ENCODE measurements at regions not wholly inside any gene's neighbourhood (a gene's known extent, or its start where the extent isn't known, plus 50 kb on each side); places are given as distances from the start of the nearest gene placed in this dataset.

DNA sequence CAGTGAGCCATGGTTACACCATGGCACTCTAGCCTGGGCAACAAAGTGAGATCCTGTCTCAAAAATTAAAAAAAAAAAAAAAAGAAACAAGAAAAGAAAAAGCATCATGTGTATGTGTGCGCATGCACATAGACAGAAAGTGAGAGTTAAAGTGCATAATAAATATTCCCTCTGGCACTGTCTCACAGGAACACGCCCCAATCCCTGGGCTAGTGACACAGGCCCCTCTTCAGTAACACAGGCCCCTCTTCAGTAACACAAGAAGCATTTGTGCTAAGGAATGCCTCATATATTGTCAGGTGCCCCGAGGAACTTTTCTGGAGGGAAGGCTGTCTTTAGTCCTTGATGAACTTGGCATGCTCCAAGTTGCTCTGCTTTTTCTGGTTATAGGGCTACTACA lies 57.5 kb downstream of the RPL27A start:
- POLR2A ChIA-PET = no interaction called here
- H3K27me3 Mint-ChIP-seq (ENCODE audit: low read depth) = peaks cover 2% of the 10 kb centered on the region
- DNase-seq (no peak), ATAC-seq (no peak)
- H3K9me3 Mint-ChIP-seq (ENCODE audit: insufficient read depth) = no peaks in the 10 kb centered on the region
- no peak overlapping the region for H3K4me3 Mint-ChIP-seq
- no peaks in the 10 kb centered on the region for H3K36me3 Mint-ChIP-seq (ENCODE audit: low read depth)
- CTCF ChIA-PET = no interaction called here
- no peaks in the 10 kb centered on the region for H3K4me1 Mint-ChIP-seq (ENCODE audit: low read depth)
- H3K27ac Mint-ChIP-seq = no peak overlapping the region

DNA sequence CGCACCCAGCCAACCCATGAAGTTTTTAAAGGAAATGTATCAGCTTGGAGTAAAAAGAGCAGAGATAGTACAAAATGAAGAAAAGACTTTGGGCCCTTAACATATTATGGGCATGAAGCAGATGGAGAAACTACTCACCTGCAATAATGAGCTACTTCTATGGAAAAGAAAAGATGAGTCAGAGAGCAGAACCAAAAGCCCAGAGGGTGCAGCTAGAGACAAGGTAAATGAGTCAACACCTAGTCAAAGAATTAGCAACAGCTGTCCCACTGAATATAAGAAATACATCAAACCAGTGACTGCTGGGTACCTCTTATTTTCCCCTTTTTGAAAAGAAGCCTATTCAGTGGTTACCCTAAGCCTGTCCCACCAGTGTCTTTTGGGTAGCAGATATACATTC lies 61.8 kb downstream of the RPL27A start:
- Mint-ChIP-seq H3K4me3 (no peak overlapping the region), H3K4me1 (ENCODE audit: low read depth) (no peaks in the 10 kb centered on the region)
- ATAC-seq = no peak

DNA sequence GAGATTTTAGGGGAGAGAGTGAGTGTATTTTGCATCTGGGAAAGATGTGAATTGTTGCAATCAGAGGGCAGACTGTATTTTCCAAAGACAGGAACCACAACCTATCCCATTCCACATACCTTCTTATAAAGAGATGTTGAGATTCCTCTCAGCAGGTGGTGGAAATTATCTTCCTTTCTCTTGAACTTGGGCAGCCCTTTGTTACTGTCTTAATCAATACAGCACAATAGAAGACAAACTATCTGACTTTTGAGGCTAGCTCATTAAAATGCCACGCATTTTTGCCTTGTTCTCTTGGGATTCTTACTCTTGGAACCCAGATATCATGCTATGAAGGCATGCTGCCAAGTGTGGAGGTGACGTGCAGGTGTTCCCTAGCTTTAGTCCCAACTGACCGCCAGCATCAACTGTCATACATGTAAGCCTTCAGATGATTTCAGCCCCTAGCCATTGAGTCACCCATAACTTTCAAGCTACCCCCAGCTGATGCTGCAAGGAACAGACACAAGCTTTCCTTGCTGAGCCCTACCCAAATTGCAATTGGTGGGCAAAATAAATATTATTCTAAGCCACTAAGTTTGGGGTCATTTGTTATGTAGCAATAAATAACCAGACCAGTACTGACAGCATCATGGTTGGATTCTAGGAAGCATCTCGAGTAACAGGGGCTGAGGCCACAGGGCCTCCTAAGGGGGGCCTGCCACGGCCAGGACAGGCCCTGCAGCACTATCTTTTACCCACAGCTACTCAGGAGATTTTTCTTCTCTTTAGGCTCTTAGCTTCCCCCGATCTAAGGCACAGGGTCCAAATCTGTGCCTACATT lies 63.0 kb downstream of the RPL27A start:
- Mint-ChIP-seq H3K4me3 (no peak overlapping the region), H3K4me1 (ENCODE audit: low read depth) (no peaks in the 10 kb centered on the region), H3K9me3 (ENCODE audit: insufficient read depth) (no peaks in the 10 kb centered on the region), H3K36me3 (ENCODE audit: low read depth) (no peaks in the 10 kb centered on the region), H3K27ac (no peak overlapping the region), H3K27me3 (ENCODE audit: low read depth) (peaks cover 18% of the 10 kb centered on the region)
- ChIA-PET CTCF (interaction anchor here (1.0 kb wide), 1 partner anchor 50 kb away, joined by 3 read pairs; no protein-coding TSS in a partner anchor), POLR2A (no interaction called here)
- DNase-seq (no peak), ATAC-seq (no peak)

More for the DNA sequence above, 61.8 kb downstream of the RPL27A start:
- POLR2A ChIA-PET = no interaction called here
- Mint-ChIP-seq H3K27ac (no peak overlapping the region), H3K9me3 (ENCODE audit: insufficient read depth) (no peaks in the 10 kb centered on the region), H3K36me3 (ENCODE audit: low read depth) (no peaks in the 10 kb centered on the region), H3K27me3 (ENCODE audit: low read depth) (peaks cover 17% of the 10 kb centered on the region)
- CTCF ChIA-PET = no interaction called here
- DNase-seq = no peak

DNA sequence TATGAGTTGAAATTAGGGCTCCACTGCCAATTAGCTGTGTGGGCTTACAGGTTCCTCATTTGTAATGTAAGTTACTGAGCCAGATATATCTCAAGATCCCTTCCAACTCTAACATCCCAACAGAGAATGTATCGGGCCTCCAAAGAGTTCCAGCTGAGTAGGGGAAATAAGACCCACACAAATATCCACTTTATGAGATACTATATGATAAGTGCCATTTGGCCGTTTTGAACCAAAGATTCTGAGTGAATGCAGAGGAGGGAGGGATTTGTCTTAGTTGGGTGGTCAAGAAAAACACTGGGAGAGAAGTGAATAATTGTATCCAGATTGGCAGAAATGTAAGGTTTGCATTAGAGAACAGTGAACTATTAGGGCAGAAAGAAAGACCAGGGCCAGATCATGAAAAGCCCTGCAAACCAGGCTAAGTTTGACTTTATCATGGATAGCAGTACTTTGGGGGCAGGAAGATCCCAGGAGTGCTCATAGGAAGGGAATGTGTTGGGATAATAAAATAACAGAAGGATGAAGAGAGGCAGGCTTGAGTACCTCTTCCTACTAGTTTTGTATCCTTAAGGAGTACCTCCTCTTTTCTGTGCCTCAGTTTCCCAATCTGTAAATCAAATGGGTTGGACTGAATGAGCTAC lies 63.9 kb downstream of the RPL27A start:
- ChIA-PET POLR2A (no interaction called here), CTCF (no interaction called here)
- no peak for DNase-seq
- Mint-ChIP-seq H3K36me3 (ENCODE audit: low read depth) (no peaks in the 10 kb centered on the region), H3K4me3 (no peak overlapping the region), H3K27me3 (ENCODE audit: low read depth) (peaks cover 18% of the 10 kb centered on the region), H3K9me3 (ENCODE audit: insufficient read depth) (no peaks in the 10 kb centered on the region), H3K4me1 (ENCODE audit: low read depth) (no peaks in the 10 kb centered on the region), H3K27ac (no peak overlapping the region)
- ATAC-seq = no peak

DNA sequence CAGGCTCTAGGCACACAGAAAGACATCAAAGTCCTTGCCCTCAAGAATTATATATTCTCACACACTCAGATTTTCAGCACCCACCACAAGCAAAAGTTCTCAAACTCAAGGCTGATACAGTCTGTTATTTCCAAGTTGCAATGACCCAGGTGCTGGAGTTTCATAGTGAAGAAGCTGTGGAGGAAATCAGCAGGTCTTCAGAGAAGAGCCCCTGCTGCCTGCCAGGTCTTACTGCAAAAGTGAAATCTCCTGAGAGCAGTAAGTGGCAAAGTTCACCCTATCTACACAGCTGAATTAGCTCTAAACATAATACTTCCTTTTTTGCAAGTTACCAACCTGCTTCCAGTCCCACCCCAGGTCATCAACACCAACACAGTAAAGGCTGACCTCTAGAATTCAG lies 64.6 kb downstream of the RPL27A start:
- POLR2A ChIA-PET = interaction anchor here (0.7 kb wide), 1 partner anchor 213 kb away, joined by 3 read pairs; no protein-coding TSS in a partner anchor
- Mint-ChIP-seq H3K27me3 (ENCODE audit: low read depth) (peaks cover 20% of the 10 kb centered on the region), H3K4me1 (ENCODE audit: low read depth) (no peaks in the 10 kb centered on the region), H3K9me3 (ENCODE audit: insufficient read depth) (no peaks in the 10 kb centered on the region), H3K27ac (no peak overlapping the region), H3K4me3 (no peak overlapping the region), H3K36me3 (ENCODE audit: low read depth) (no peaks in the 10 kb centered on the region)
- ATAC-seq (no peak), DNase-seq (no peak)
- CTCF ChIA-PET = no interaction called here

DNA sequence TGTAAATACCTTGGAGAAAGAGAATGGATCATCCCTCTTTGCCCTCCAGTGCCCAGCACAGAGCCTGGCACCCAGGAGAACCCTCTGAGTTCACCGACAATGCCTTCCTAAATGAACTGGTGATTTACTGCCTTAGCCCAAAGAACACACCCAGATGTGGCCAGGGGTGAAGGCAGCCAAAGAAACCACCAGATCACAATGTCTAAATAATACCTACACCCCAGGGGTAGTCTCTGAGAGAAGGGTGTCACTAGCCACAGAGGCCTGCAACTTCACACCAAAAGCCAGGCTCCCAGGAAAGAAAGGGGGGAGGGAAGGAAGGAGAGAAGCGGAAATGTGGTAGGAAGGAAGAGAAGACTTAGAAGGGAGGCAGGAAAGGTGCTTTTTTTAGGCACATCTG lies 65.7 kb downstream of the RPL27A start:
- no peak overlapping the region for H3K27ac Mint-ChIP-seq
- peaks cover 20% of the 10 kb centered on the region for H3K27me3 Mint-ChIP-seq (ENCODE audit: low read depth)
- ATAC-seq (no peak), DNase-seq (no peak)
- no peak overlapping the region for H3K4me3 Mint-ChIP-seq
- ChIA-PET CTCF (no interaction called here), POLR2A (no interaction called here)
- no peaks in the 10 kb centered on the region for H3K9me3 Mint-ChIP-seq (ENCODE audit: insufficient read depth)
- no peaks in the 10 kb centered on the region for H3K36me3 Mint-ChIP-seq (ENCODE audit: low read depth)
- H3K4me1 Mint-ChIP-seq (ENCODE audit: low read depth) = no peaks in the 10 kb centered on the region

DNA sequence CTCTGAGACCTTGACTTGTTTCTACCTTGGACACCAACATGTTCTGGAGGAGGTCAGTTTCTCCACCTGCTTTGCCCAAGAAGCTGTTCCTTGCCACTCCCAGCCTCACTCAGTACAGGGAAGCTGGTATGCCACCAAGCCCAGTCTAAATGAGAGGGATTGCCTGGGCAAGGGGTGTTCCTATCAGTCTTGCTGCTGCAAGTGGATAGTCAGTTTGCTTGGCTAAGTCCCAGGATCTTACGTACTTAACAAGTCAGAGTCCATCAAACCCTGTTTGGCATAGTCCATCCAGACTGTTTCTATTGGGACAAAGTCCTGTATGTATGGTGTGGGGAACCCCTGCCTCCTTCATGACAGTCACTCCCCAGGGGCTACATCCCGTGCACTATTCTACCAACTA lies 66.6 kb downstream of the RPL27A start:
- DNase-seq (no peak), ATAC-seq (no peak)
- Mint-ChIP-seq H3K4me3 (no peak overlapping the region), H3K9me3 (ENCODE audit: insufficient read depth) (no peaks in the 10 kb centered on the region), H3K4me1 (ENCODE audit: low read depth) (no peaks in the 10 kb centered on the region), H3K36me3 (ENCODE audit: low read depth) (no peaks in the 10 kb centered on the region), H3K27ac (no peak overlapping the region), H3K27me3 (ENCODE audit: low read depth) (peaks cover 23% of the 10 kb centered on the region)
- CTCF ChIA-PET = no interaction called here
- POLR2A ChIA-PET = no interaction called here

DNA sequence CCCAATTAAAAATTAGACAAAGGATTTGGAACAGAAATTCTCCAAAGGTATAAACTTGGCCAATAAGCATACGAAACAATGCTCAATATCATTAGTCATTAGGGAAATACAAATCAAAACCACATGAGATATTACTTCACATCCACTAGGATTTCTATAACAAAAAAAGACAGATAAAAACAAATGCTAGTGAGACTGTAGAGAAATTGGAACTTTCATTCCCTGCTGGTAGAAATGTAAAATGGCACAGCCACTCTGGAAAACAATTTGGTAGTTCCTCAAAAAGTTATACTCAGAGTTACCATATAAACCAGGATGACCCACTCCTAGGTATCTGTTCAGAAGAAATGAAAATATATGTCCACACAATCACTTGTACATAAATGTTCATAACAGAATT lies 71.6 kb downstream of the RPL27A start:
- no peaks in the 10 kb centered on the region for H3K4me1 Mint-ChIP-seq (ENCODE audit: low read depth)
- no peaks in the 10 kb centered on the region for H3K9me3 Mint-ChIP-seq (ENCODE audit: insufficient read depth)
- POLR2A ChIA-PET = no interaction called here
- H3K36me3 Mint-ChIP-seq (ENCODE audit: low read depth) = no peaks in the 10 kb centered on the region
- no peak overlapping the region for H3K27ac Mint-ChIP-seq
- CTCF ChIA-PET = no interaction called here
- peaks cover 17% of the 10 kb centered on the region for H3K27me3 Mint-ChIP-seq (ENCODE audit: low read depth)
- no peak overlapping the region for H3K4me3 Mint-ChIP-seq
- ATAC-seq = no peak
- DNase-seq = no peak

DNA sequence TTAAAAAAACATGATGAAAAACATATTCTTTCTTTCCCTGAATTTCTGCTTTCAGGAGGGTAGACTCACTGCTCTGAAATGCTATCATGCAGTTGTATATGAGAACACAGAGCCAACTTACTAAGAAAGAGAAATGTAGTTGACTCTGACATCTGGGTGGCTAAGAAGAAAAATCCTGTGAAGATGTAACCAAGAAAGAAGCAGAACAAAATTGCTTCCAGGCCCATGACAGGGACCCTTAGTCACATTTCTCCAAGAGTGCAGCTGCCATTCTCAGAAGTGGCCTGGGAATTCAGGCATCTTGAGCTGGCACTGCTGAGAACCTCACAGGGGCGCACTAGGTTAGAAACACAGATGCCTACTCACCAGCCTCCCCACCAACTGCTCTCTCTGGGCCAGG lies 73.6 kb downstream of the RPL27A start:
- Mint-ChIP-seq H3K36me3 (ENCODE audit: low read depth) (no peaks in the 10 kb centered on the region), H3K4me1 (ENCODE audit: low read depth) (no peaks in the 10 kb centered on the region), H3K4me3 (no peak overlapping the region), H3K27me3 (ENCODE audit: low read depth) (peaks cover 16% of the 10 kb centered on the region), H3K27ac (no peak overlapping the region), H3K9me3 (ENCODE audit: insufficient read depth) (no peaks in the 10 kb centered on the region)
- ChIA-PET POLR2A (no interaction called here), CTCF (no interaction called here)
- DNase-seq = no peak
- no peak for ATAC-seq

DNA sequence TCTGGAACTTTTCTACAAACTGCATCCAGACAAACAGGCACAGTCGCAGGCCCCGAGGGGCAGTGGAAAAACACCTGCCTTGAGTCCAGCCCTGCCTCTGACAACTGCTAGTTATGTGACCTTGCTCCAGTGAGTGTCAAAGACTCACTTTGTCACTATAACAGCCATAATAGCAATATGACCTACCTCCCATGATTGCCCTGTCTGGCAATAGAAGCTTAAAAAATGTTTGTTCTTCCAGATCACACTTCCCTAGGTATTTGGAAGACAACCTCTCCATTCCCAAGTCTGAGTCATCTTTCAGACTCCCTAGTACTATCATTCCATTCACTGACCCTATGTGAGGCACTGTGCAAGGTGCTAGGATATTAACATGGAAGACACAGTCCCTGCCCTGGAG lies 74.5 kb downstream of the RPL27A start:
- Mint-ChIP-seq H3K4me1 (ENCODE audit: low read depth) (no peaks in the 10 kb centered on the region), H3K4me3 (no peak overlapping the region), H3K36me3 (ENCODE audit: low read depth) (no peaks in the 10 kb centered on the region), H3K27me3 (ENCODE audit: low read depth) (peaks cover 14% of the 10 kb centered on the region), H3K9me3 (ENCODE audit: insufficient read depth) (no peaks in the 10 kb centered on the region), H3K27ac (no peak overlapping the region)
- DNase-seq (no peak), ATAC-seq (no peak)
- ChIA-PET POLR2A (no interaction called here), CTCF (no interaction called here)

DNA sequence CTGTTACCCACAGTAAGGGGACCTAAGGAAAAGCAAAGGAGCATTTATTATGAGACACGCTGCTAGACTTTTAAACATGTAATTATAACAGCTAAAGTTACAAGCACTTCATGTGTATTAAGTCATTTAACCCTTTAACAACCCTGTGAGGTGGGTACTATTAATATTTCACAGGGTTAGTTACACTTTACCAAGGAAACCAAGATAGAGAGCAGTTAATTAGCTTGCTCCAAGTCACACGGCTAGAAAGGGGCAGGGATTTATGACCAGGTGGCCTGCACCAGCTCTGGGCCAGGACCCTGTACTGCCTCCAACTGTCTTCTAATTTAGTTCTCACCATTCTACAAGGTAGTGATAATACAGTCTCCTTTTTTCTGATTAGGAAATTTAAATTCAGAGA lies 74.9 kb downstream of the RPL27A start:
- H3K36me3 Mint-ChIP-seq (ENCODE audit: low read depth) = no peaks in the 10 kb centered on the region
- ChIA-PET CTCF (no interaction called here), POLR2A (no interaction called here)

DNA sequence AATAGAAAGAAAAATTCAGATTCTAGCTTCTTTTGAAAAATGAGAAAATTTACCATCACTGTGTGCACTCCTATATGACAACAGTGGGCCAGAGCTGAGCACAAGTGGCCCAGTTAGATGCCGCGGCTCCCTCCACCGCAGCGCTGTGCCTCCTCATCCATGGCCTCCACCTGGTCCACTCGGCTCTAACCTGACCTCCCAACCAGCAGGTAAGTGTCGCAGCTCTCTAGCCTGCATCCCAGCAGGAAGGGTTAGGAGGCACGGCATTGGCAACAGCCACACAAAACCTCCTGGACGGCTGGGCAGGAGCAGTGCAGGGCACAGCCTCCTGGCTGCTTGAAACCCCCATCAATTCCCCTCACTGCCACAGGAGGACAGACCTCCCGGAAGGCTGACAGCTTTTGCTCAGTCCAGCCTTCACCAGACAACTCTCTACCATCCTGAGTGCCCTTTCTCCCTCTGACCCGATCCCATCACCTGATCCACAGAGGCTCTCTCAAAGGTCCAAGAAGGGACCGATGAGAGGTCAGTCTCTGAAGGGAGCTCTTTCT lies 76.1 kb downstream of the RPL27A start:
- CTCF ChIA-PET = no interaction called here
- H3K9me3 Mint-ChIP-seq (ENCODE audit: insufficient read depth) = no peaks in the 10 kb centered on the region
- no peak overlapping the region for H3K4me3 Mint-ChIP-seq
- POLR2A ChIA-PET = interaction anchor here (0.6 kb wide), 1 partner anchor 77 kb away, joined by 3 read pairs; no protein-coding TSS in a partner anchor
- no peak for ATAC-seq
- no peaks in the 10 kb centered on the region for H3K36me3 Mint-ChIP-seq (ENCODE audit: low read depth)
- no peak for DNase-seq
- no peak overlapping the region for H3K27ac Mint-ChIP-seq
- H3K27me3 Mint-ChIP-seq (ENCODE audit: low read depth) = peaks cover 14% of the 10 kb centered on the region
- H3K4me1 Mint-ChIP-seq (ENCODE audit: low read depth) = no peaks in the 10 kb centered on the region

More for the DNA sequence above, 74.9 kb downstream of the RPL27A start:
- DNase-seq = no peak
- ATAC-seq = no peak
- Mint-ChIP-seq H3K4me1 (ENCODE audit: low read depth) (no peaks in the 10 kb centered on the region), H3K27me3 (ENCODE audit: low read depth) (peaks cover 14% of the 10 kb centered on the region), H3K4me3 (no peak overlapping the region), H3K27ac (no peak overlapping the region), H3K9me3 (ENCODE audit: insufficient read depth) (no peaks in the 10 kb centered on the region)

Measured in activated CD8-positive, alpha-beta T cell treated with anti-CD3 and anti-CD28 coated beads, Interleukin-2, amount 10 ng/mL, durations not matched to agents 7 days and 5 days (primary cell).